ENCODE measurements at regions not wholly inside any gene's neighbourhood (a gene's known extent, or its start where the extent isn't known, plus 50 kb on each side); places are given as distances from the start of the nearest gene placed in this dataset.

GRCh38 chr5:19342942-19343341 is 645.1 kb downstream of the CDH18 start:
- ChIA-PET CTCF (no interaction called here), POLR2A (no interaction called here)
- no peak for TF ChIP-seq CTCF (IDR thresholded peaks at IDR 0.05; ENCODE audit: insufficient read depth in 1 of 2, low read depth in 1 of 2, low read length in 1 of 2, severe bottlenecking in 1 of 2, unreplicated experiment in 1 of 2)
- no peak overlapping the region for H3K4me3 Mint-ChIP-seq (ENCODE audit: unreplicated experiment)
- no peak for DNase-seq
- H3K9me3 ChIP-seq: no peaks in the 10 kb centered on the region
- no peaks in the 10 kb centered on the region for H3K27me3 Mint-ChIP-seq (ENCODE audit: insufficient read depth, unreplicated experiment)
- H3K9me3 Mint-ChIP-seq (ENCODE audit: unreplicated experiment): no peaks in the 10 kb centered on the region
- H3K27me3 ChIP-seq (replicated peaks; ENCODE audit: control insufficient read depth, insufficient read depth, low read length): no peaks in the 10 kb centered on the region; the same call in 1 of the 2 replicates
- intact Hi-C loops (cut with micrococcal nuclease; ENCODE audit: unreplicated experiment): no loop called here
- no peak overlapping the region for H3K4me3 ChIP-seq (ENCODE audit: low read depth, low read length)
- no peaks in the 10 kb centered on the region for H3K4me1 ChIP-seq
- H3K36me3 ChIP-seq (ENCODE audit: control insufficient read depth, insufficient read depth, low read length): no peaks in the 10 kb centered on the region
- BruUV-seq (replicated peaks): no TSS peak
- H3K4me1 Mint-ChIP-seq (ENCODE audit: low read depth, unreplicated experiment): no peaks in the 10 kb centered on the region
- H3K36me3 Mint-ChIP-seq (ENCODE audit: insufficient read depth, unreplicated experiment): no peaks in the 10 kb centered on the region
- H3K27ac Mint-ChIP-seq (ENCODE audit: unreplicated experiment): no peak overlapping the region

DNA sequence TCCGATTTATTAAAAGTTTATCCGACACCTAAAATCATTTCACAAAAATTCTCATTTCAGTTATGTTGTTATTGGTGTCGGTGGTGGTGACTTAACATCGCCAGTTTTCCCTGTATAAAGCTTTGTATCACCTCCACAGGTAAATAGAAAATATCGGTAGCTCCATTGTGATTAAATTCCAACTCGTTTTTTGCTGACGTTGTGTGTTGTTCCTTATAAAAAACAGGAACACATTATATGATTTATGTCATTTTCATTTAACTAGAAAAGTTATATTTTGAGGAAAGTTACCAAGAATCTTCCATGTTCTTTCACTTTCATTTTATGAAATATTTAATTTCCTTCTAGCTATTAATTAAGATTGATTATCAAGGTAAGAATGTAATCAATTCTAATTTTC is 635.9 kb downstream of the CDH18 start:
- Histone ChIP-seq H3K27me3 (replicated peaks; ENCODE audit: control insufficient read depth, insufficient read depth, low read length) (no peaks in the 10 kb centered on the region), H3K36me3 (ENCODE audit: control insufficient read depth, insufficient read depth, low read length) (no peaks in the 10 kb centered on the region), H3K4me3 (ENCODE audit: low read depth, low read length) (no peak overlapping the region), H3K9me3 (no peaks in the 10 kb centered on the region), H3K4me1 (no peaks in the 10 kb centered on the region)
- no peaks in the 10 kb centered on the region for H3K36me3 Mint-ChIP-seq (ENCODE audit: insufficient read depth, unreplicated experiment)
- ChIA-PET CTCF (no interaction called here), POLR2A (no interaction called here)
- intact Hi-C loops (cut with micrococcal nuclease; ENCODE audit: unreplicated experiment): no loop called here
- H3K4me1 Mint-ChIP-seq (ENCODE audit: low read depth, unreplicated experiment): no peaks in the 10 kb centered on the region
- DNase-seq: no peak
- TF ChIP-seq CTCF (IDR thresholded peaks at IDR 0.05; ENCODE audit: insufficient read depth in 1 of 2, low read depth in 1 of 2, low read length in 1 of 2, severe bottlenecking in 1 of 2, unreplicated experiment in 1 of 2): no peak
- no peaks in the 10 kb centered on the region for H3K27me3 Mint-ChIP-seq (ENCODE audit: insufficient read depth, unreplicated experiment)
- H3K27ac Mint-ChIP-seq (ENCODE audit: unreplicated experiment): no peak overlapping the region
- no peaks in the 10 kb centered on the region for H3K9me3 Mint-ChIP-seq (ENCODE audit: unreplicated experiment)
- no peak overlapping the region for H3K4me3 Mint-ChIP-seq (ENCODE audit: unreplicated experiment)
- no TSS peak for BruUV-seq (replicated peaks)

DNA sequence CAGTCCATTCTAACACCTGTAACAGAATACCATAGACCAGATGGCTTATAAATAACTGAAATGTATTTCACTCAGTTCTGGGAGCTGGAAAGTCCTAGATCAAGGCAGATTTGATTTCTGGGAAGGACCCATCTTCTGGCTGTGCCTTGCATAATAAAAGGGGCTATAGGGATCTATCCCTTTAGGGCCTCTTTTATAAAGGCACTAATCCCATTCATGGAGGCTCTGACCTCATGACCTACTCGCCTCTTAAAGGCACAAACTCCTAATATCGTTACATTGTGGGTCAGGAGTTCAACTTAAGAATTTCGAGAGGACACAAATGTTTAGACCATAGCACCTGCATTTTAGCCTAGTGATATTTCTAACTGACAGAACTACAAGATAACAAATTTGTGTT is 619.0 kb downstream of the CDH18 start:
- ChIA-PET CTCF (no interaction called here), POLR2A (no interaction called here)
- Mint-ChIP-seq H3K4me3 (ENCODE audit: unreplicated experiment) (no peak overlapping the region), H3K9me3 (ENCODE audit: unreplicated experiment) (no peaks in the 10 kb centered on the region), H3K4me1 (ENCODE audit: low read depth, unreplicated experiment) (no peaks in the 10 kb centered on the region), H3K36me3 (ENCODE audit: insufficient read depth, unreplicated experiment) (no peaks in the 10 kb centered on the region), H3K27ac (ENCODE audit: unreplicated experiment) (no peak overlapping the region), H3K27me3 (ENCODE audit: insufficient read depth, unreplicated experiment) (no peaks in the 10 kb centered on the region)
- TF ChIP-seq CTCF (IDR thresholded peaks at IDR 0.05; ENCODE audit: insufficient read depth in 1 of 2, low read depth in 1 of 2, low read length in 1 of 2, severe bottlenecking in 1 of 2, unreplicated experiment in 1 of 2): no peak
- no peak for DNase-seq
- Histone ChIP-seq H3K27me3 (replicated peaks; ENCODE audit: control insufficient read depth, insufficient read depth, low read length) (no peaks in the 10 kb centered on the region), H3K4me1 (no peaks in the 10 kb centered on the region), H3K36me3 (ENCODE audit: control insufficient read depth, insufficient read depth, low read length) (no peaks in the 10 kb centered on the region), H3K9me3 (no peaks in the 10 kb centered on the region), H3K4me3 (ENCODE audit: low read depth, low read length) (no peak overlapping the region)
- no TSS peak for BruUV-seq (replicated peaks)
- intact Hi-C loops (cut with micrococcal nuclease; ENCODE audit: unreplicated experiment): no loop called here
